ENCODE measurements at regions not wholly inside any gene's neighbourhood (a gene's known extent, or its start where the extent isn't known, plus 50 kb on each side); places are given as distances from the start of the nearest gene placed in this dataset.

GRCh38 chr2:177048981-177049380, 163.6 kb upstream of the HNRNPA3 start:
- Mint-ChIP-seq H3K9me3 (no peaks in the 10 kb centered on the region), H3K4me1 (peaks cover 6% of the 10 kb centered on the region; the same call in 1 of the 2 replicates)

GRCh38 chr2:177051278-177051677, 161.3 kb upstream of the HNRNPA3 start:
- ATAC-seq = no peak
- Mint-ChIP-seq H3K27me3 (ENCODE audit: low read depth) (no peaks in the 10 kb centered on the region; the same call in 1 of the 2 replicates), H3K27ac (no peak overlapping the region), H3K9me3 (no peaks in the 10 kb centered on the region), H3K4me1 (no peaks in the 10 kb centered on the region), H3K4me3 (no peak overlapping the region), H3K36me3 (no peaks in the 10 kb centered on the region)
- ChIA-PET CTCF (interaction anchor here (1.6 kb wide), 1 partner anchor 98 kb away, joined by 5 read pairs; no protein-coding TSS in a partner anchor), POLR2A (no interaction called here)
- DNase-seq (ENCODE audit: low spot score) = no peak
- TF ChIP-seq SOX15 (CRISPR knock-in tag; IDR thresholded peaks at IDR 0.05) (no peak), ZSCAN18 (CRISPR knock-in tag; IDR thresholded peaks at IDR 0.05) (no peak), STAT6 (CRISPR knock-in tag; conservative IDR thresholded peaks at IDR 0.05; ENCODE audit: low read depth) (no peak), ZBTB43 (CRISPR knock-in tag; IDR thresholded peaks at IDR 0.05) (no peak), EMX1 (CRISPR knock-in tag; IDR thresholded peaks at IDR 0.05) (no peak), MAX (CRISPR knock-in tag; IDR thresholded peaks at IDR 0.05) (no peak), SMAD4 (CRISPR knock-in tag; IDR thresholded peaks at IDR 0.05) (no peak), GTF2I (CRISPR knock-in tag; conservative IDR thresholded peaks at IDR 0.05) (no peak), ZNF263 (CRISPR knock-in tag; IDR thresholded peaks at IDR 0.05; ENCODE audit: low read depth) (no peak), ERG (CRISPR knock-in tag; IDR thresholded peaks at IDR 0.05) (no peak), TEAD4 (CRISPR knock-in tag; IDR thresholded peaks at IDR 0.05) (no peak), ZNF512 (CRISPR knock-in tag; IDR thresholded peaks at IDR 0.05; ENCODE audit: borderline replicate concordance) (no peak), IRF2 (CRISPR knock-in tag; IDR thresholded peaks at IDR 0.05; ENCODE audit: borderline replicate concordance, low read depth) (no peak), ZNF423 (CRISPR knock-in tag; IDR thresholded peaks at IDR 0.05) (no peak), MLX (CRISPR knock-in tag; IDR thresholded peaks at IDR 0.05) (no peak)

More at GRCh38 chr2:177048981-177049380, 163.6 kb upstream of the HNRNPA3 start:
- no peak for DNase-seq (ENCODE audit: low spot score)
- ChIA-PET CTCF (no interaction called here), POLR2A (no interaction called here)
- no peaks in the 10 kb centered on the region for H3K36me3 Mint-ChIP-seq
- H3K27ac Mint-ChIP-seq = no peak overlapping the region
- ATAC-seq = no peak
- no peak for TF ChIP-seq NFE2L1 (CRISPR knock-in tag; IDR thresholded peaks at IDR 0.05)
- TF ChIP-seq TP53 (CRISPR knock-in tag; IDR thresholded peaks at IDR 0.05) = no peak
- no peak for TF ChIP-seq NR1H2 (CRISPR knock-in tag; IDR thresholded peaks at IDR 0.05)
- no peak for TF ChIP-seq PREB (CRISPR knock-in tag; IDR thresholded peaks at IDR 0.05; ENCODE audit: borderline replicate concordance)
- no peak for TF ChIP-seq RELA (CRISPR knock-in tag; IDR thresholded peaks at IDR 0.05; ENCODE audit: borderline replicate concordance)
- TF ChIP-seq ATF2 (CRISPR knock-in tag; IDR thresholded peaks at IDR 0.05; ENCODE audit: borderline replicate concordance, low read depth) = no peak
- no peak for TF ChIP-seq MXD4 (CRISPR knock-in tag; IDR thresholded peaks at IDR 0.05; ENCODE audit: borderline replicate concordance)
- no peak for TF ChIP-seq ATF3 (CRISPR knock-in tag; conservative IDR thresholded peaks at IDR 0.05)
- TF ChIP-seq IRF2 (CRISPR knock-in tag; IDR thresholded peaks at IDR 0.05; ENCODE audit: borderline replicate concordance, low read depth) = no peak
- no peaks in the 10 kb centered on the region; the same call in 1 of the 2 replicates for H3K27me3 Mint-ChIP-seq (ENCODE audit: low read depth)
- no peak overlapping the region for H3K4me3 Mint-ChIP-seq

Measured in WTC11 (cell line).